ENCODE measurements at regions not wholly inside any gene's neighbourhood (a gene's known extent, or its start where the extent isn't known, plus 50 kb on each side); places are given as distances from the start of the nearest gene placed in this dataset.

- no peak for TF ChIP-seq CTCF (IDR thresholded peaks at IDR 0.05; ENCODE audit: low read depth, low read length)
- DNase-seq (ENCODE audit: extremely low read depth, low read depth): peak; percentile 54
Measured at GRCh38 chr11:27254744-27255446, 108.1 kb downstream of the CCDC34 start.

GRCh38 chr11:27253224-27253623 is 109.8 kb downstream of the CCDC34 start:
- DNase-seq (ENCODE audit: extremely low read depth, low read depth): no peak
- no peak for TF ChIP-seq CTCF (IDR thresholded peaks at IDR 0.05; ENCODE audit: low read depth, low read length)

DNA sequence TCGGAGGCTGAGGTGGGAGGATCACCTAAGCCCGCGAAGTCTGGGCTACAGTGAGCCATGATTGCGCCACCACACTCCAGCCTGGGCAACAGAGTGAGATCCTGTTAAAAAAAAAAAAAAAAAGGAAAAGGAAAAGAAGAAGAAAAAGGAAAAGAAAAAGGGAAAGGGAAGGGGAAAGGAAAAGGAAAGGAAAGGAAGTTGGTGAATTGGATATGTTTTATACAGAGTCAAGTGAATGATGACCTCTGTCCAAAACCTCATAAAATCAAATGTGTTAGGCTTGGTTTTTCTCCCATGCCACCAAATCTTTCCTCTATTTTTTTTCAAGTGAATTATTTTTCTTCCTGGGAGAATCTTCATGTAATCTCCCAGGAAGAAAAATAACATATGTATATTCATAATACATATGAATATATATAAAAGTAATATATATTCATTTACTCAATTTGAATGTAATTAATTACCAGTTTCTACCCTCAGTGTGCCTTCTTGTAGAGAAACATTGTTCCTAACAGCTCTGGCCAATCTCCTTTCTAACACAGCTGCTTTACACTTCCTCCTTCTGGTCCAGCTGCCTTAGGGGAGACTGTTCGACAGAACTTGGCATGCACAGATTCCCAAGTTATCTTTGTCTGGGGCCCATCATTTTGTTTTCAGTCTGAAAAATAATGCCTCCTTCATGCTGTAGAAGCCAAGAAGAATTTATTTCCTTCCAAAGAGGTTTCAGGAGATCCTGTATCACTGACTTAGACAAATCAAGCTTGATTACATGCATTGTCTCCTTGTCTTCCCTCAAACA is 111.9 kb downstream of the CCDC34 start:
- DNase-seq (ENCODE audit: extremely low read depth, low read depth): no peak
- no peak for TF ChIP-seq CTCF (IDR thresholded peaks at IDR 0.05; ENCODE audit: low read depth, low read length)

DNA sequence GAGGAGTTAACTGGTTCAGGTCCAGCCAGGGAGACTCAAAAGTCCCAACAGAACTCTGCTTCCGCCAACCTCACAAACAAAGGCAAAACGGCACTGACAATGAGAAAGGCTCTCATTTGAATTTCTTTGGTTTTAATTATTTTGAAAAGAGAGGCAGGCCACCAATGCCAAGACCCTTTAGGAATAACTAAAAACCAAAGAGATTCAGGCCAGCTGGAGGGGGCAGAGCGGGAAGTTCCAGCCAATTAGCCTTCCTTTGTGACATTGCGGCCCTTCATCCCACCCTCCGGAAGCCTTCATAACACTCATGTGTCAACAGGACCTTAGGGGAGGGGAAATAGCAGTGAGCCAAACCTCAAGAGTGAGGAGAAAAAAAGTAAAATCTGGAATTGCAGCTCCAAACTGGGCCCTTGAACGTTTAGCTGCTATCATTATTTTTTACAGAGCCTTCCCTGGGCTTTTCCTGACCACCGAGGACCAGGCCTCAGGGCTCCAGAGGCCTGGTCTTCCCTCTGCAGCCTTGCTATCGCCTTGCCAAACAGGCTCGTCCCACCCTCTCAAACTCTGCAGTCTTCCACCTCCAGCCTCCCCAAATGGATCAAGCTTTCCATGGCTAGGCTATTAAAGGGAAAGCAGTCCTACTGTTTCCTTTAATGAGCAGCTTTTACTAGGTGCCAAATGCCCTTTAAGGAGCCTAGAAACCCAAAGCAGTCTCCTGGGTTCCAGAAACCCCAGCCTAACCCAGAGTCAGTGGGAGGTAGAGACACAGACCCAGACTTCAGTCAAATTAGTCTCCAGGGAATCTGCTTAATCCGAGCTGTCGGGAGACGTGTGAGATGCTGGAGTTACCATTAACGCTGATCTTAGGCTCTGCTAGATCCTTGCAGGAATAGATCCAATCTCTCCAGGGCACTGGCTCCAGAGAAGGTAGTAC is 114.2 kb downstream of the CCDC34 start:
- no peak for TF ChIP-seq CTCF (IDR thresholded peaks at IDR 0.05; ENCODE audit: low read depth, low read length)
- DNase-seq (ENCODE audit: extremely low read depth, low read depth): no peak

DNA sequence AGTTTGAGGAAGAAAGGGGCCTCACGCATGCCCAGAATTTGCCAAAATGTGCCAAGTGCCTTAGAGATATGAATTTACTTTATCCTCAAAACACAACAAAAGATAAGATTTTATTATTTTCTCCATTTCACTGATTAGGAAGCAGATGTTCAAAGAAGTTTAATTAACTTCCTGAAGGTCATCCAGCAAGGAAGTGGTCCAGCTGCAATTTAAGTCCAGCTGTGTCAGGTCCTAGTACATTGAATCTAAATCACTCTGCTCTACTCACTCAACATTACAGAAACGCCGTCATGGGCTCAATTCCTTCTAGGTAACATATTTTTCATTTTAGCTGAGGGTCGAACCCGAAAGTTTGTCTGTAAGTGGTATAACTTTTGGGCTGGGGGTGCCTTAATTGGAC is 115.4 kb downstream of the CCDC34 start:
- TF ChIP-seq CTCF (IDR thresholded peaks at IDR 0.05; ENCODE audit: low read depth, low read length): no peak
- no peak for DNase-seq (ENCODE audit: extremely low read depth, low read depth)

GRCh38 chr11:27246925-27247324 is 116.1 kb downstream of the CCDC34 start:
- no peak for DNase-seq (ENCODE audit: extremely low read depth, low read depth)
- TF ChIP-seq CTCF (IDR thresholded peaks at IDR 0.05; ENCODE audit: low read depth, low read length): no peak
